NOMO-1 treated with dmso at 0.1 percent for 144 hours (cell line): ENCODE measurements at regions not wholly inside any gene's neighbourhood (a gene's known extent, or its start where the extent isn't known, plus 50 kb on each side); places are given as distances from the start of the nearest gene placed in this dataset.
"Not testable (repeated sequence)": the region's sequence is repeated elsewhere in the genome, so short reads cannot be mapped to it uniquely, and the experiment has no call there.

Source experiments
- DNase-seq: peaks from one replicate; lab custom pipeline; 2025; ENCODE audit not compliant: unreplicated experiment; lab: John Stamatoyannopoulos, UW

GRCh38 chrX:34279866-34280560 lies 147.9 kb upstream of the FAM47A start:
- DNase-seq = no peak

- DNase-seq = peak; percentile 1
Measured at GRCh38 chrX:34275699-34276098, 143.6 kb upstream of the FAM47A start.

GRCh38 chrX:34270434-34270833 lies 138.3 kb upstream of the FAM47A start:
- no peak for DNase-seq

GRCh38 chrX:34238896-34239295 lies 106.8 kb upstream of the FAM47A start:
- no peak for DNase-seq

GRCh38 chrX:34230156-34230555 lies 98.0 kb upstream of the FAM47A start:
- DNase-seq = not testable (repeated sequence)

GRCh38 chrX:34227804-34228203 lies 95.7 kb upstream of the FAM47A start:
- no peak for DNase-seq

GRCh38 chrX:34223574-34223973 lies 91.5 kb upstream of the FAM47A start:
- no peak for DNase-seq

- DNase-seq = peak; percentile 78
Measured at GRCh38 chrX:34218063-34218462, 85.9 kb upstream of the FAM47A start.

GRCh38 chrX:34197946-34198345 lies 65.8 kb upstream of the FAM47A start:
- DNase-seq = no peak
